Frontal cortex (tissue), 3 donors: ENCODE measurements at regions not wholly inside any gene's neighbourhood (a gene's known extent, or its start where the extent isn't known, plus 50 kb on each side); places are given as distances from the start of the nearest gene placed in this dataset.

Experiments used
- DNase-seq, 2 donors: peaks; one replicate each; pipeline ENCODE4 v3.0.0; 2012; ENCODE audit warnings: low spot score in 2 of 2
- FAIRE-seq: peaks from 2 replicates; lab custom pipeline; 2012; peaks lifted over from hg19 to GRCh38; lab: Jason Lieb, UNC
- donor health status: control.
- donor health status: control.
- donor health status: control.

- FAIRE-seq (no peak), DNase-seq (no peak)
These were observed 55.4 kb downstream of the XCL1 start for GRCh38 chr1:168631671-168632400.

- DNase-seq (no peak), FAIRE-seq (no peak)
These were observed 58.6 kb downstream of the XCL1 start for GRCh38 chr1:168634951-168635532.

- FAIRE-seq (peak; percentile 72), DNase-seq (peak in 1 of 2 donors; percentile 10)
These were observed 59.8 kb downstream of the XCL1 start for GRCh38 chr1:168636200-168636599.

GRCh38 chr1:168636642-168637111, 60.3 kb downstream of the XCL1 start:
- FAIRE-seq = no peak
- DNase-seq = no peak

GRCh38 chr1:168637350-168637991, 61.1 kb downstream of the XCL1 start:
- DNase-seq = no peak
- FAIRE-seq = no peak

- no peak for FAIRE-seq
- DNase-seq = no peak
These were observed 62.5 kb downstream of the XCL1 start for GRCh38 chr1:168638884-168639283.

GRCh38 chr1:168640182-168640581, 63.8 kb downstream of the XCL1 start:
- no peak for FAIRE-seq
- DNase-seq = no peak

GRCh38 chr1:168640836-168641235, 64.4 kb downstream of the XCL1 start:
- no peak for DNase-seq
- no peak for FAIRE-seq

GRCh38 chr1:168643152-168643551, 66.7 kb downstream of the XCL1 start:
- DNase-seq = no peak
- FAIRE-seq = no peak
